ENCODE measurements at regions not wholly inside any gene's neighbourhood (a gene's known extent, or its start where the extent isn't known, plus 50 kb on each side); places are given as distances from the start of the nearest gene placed in this dataset.

DNA sequence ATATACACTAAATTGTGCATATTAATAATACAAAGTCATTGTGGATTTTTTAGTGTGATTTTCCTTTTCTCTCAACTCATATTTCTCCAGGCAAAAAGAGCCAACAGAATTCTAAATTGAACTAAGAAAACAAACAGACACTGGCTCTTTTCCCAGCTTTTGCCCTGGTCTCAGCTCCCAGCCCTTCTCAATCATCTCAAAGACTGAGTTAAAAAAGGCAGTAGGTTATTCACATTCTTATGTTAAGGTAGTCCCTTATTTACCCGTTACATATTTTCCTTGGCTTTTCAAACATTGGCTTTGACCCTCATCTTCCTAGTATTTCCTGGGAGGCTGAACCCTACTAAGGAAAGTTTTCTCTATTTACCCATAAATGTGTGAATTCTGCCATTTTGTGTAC, 753.6 kb downstream of the LIG4 start:
- TF ChIP-seq POLR2AphosphoS5 (IDR thresholded peaks at IDR 0.05; ENCODE audit: borderline replicate concordance, low read depth, low read length) (no peak), EZH2 (IDR thresholded peaks at IDR 0.05) (no peak)

Data from SK-N-MC (cell line).